Suppressor macrophage (primary cell): ENCODE measurements at regions not wholly inside any gene's neighbourhood (a gene's known extent, or its start where the extent isn't known, plus 50 kb on each side); places are given as distances from the start of the nearest gene placed in this dataset.

ENCODE experiments used
- DNase-seq, 4 experiments: peaks; one replicate each; pipeline ENCODE4 v3.0.0-alpha.2; 2020 to 2022

DNA sequence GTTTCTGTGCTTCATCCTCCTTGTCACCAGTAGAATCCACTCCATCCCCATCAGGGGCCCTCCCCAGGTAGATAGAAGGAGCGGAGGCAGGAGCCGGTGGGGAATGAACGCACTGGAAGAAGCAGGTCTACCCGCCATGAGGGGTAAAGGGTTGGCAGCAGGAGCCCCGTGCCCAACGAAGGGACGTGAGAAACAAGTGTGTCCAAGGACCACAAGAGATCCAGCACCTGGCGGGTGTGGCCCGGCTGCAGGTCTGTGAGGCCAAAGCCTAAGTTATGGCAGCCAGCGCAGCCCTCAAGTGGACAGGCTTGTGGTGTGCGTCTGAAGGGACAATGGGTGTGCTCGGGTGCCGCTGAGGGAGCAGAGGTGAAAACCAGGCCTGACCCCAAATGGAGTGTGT lies 94.3 kb downstream of the IRX2 start:
- no peak for DNase-seq

GRCh38 chr5:2656206-2656605 lies 95.3 kb downstream of the IRX2 start:
- DNase-seq = no peak

DNA sequence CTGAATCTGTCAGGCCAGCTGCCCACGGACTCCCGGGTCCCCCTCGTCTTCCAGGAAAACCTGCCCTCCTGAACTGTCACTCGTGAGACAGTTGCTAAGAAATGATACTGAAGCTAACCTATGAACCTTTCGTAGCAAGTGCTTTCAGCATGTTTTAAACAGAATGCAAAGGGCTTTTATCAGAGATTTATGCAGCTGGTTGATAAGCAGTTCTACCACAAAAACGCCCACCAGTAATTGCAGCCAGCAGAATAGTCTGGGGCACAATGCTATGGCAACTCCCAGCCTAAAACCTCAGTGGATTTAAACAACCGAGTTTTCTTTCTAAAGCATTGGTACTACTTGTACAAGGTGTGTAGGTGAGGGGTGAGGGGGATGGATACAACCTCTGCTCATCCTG lies 97.5 kb downstream of the IRX2 start:
- DNase-seq = no peak

- DNase-seq = no peak
Observed at GRCh38 chr5:2651116-2651515, 100.4 kb downstream of the IRX2 start.

GRCh38 chr5:2642684-2643345 lies 108.7 kb downstream of the IRX2 start:
- no peak for DNase-seq

GRCh38 chr5:2640717-2641116 lies 110.8 kb downstream of the IRX2 start:
- no peak for DNase-seq

DNA sequence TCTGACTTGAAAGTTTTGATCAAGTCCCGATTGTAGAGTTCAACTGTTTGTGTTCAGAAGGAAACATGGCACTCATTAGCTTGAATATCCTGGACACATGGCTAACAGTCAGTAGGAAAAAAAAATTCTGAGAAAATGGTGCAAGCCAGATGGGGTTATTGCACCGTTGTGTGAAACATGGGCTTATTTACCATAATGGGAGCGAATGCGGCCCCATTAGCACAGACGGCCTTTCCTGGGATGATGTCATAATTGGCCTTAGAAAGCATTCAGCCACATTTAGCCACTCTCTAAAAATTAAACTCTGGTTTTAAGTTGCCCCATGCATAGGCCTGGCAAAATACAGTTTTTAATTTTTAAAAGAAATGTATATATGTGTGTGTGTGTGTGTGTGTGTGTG lies 112.1 kb downstream of the IRX2 start:
- no peak for DNase-seq

DNA sequence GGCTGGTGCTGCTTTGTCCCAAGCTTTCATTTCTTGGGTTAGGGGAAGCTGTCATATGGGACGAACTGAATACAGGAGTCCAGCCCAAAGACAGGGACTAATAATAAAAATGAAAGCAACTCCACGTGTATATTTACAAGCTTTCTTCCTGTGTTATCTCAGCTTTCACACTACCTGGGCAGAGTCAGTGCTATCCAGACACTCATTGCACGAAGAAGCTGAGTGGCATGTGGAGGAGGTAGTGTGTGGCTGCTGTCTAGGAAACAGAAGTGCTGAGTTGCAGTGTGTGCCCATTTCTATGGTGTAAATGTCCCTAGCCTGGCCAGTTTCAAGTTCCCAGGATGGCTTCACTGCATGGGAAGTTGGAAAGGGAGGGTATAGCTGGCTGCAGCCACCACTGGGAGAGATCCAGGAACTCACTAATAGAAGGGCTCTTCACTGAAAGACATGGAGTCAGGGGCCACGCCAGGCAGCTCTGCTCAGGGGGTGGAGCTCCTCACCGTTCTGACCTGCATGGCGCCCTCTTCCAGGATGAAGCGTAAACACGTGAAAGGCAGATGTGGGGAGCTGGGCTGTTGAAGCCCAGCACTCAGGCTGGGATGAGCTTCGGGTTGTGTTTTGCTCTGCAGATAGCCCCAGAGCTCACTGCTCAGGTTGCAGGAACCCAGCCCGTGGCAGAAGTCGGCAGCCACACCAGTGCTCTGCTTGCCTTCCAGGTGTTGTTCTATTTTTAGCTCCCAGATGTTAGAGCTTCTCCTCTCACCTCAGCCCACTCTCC lies 116.9 kb downstream of the IRX2 start:
- DNase-seq = no peak

GRCh38 chr5:2633992-2634391 lies 117.5 kb downstream of the IRX2 start:
- DNase-seq = no peak

DNA sequence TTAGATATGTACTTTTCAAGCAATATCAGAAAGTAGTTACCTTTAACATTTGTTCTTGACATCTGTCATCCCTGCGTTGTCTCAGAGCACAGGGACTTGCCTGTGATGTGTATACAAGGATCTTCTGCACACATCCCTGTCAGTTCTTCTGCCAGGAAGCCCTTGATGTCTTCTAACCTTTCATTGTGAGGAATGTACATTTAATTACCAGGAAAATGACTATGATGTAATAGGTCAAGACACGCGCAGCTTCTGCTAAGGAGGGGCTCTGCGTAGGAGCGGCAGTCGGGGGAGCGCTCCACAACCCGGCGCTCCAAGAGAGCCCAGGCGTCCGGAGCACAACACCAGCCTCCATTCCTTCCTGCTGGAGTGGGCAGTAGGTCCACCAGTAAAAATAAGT lies 119.7 kb downstream of the IRX2 start:
- DNase-seq = no peak

DNA sequence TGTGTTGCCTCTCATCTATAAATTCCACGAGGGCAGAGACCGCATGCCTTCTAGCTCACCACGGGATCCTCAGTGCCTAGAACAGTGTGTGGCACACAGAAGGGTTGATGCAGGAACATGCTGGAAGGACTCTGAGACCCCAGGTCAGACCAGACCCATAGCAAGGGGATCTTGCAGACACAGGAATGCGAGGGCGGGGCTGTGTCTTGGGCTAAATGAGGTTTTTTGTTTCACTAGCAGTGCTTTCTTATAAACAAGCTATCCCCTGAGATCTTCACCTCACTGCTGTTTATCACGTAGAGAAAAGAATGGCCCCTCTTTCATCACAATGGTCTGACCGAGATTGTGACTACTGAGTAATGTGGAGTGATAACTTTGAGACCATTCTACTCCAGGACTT lies 122.4 kb downstream of the IRX2 start:
- DNase-seq = no peak

GRCh38 chr5:2627867-2628266 lies 123.6 kb downstream of the IRX2 start:
- DNase-seq = no peak

GRCh38 chr5:2626572-2626971 lies 124.9 kb downstream of the IRX2 start:
- no peak for DNase-seq

- no peak for DNase-seq
Observed at GRCh38 chr5:2622866-2623265, 128.6 kb downstream of the IRX2 start.

GRCh38 chr5:2621631-2622030 lies 129.8 kb downstream of the IRX2 start:
- no peak for DNase-seq

- DNase-seq = no peak
Observed at GRCh38 chr5:2619216-2619615, 132.3 kb downstream of the IRX2 start.

- DNase-seq = no peak
Observed at GRCh38 chr5:2617461-2617860, 134.0 kb downstream of the IRX2 start.

GRCh38 chr5:2615917-2616316 lies 135.6 kb downstream of the IRX2 start:
- DNase-seq = no peak

GRCh38 chr5:2614571-2614970 lies 136.9 kb downstream of the IRX2 start:
- DNase-seq = no peak

- DNase-seq = no peak
Observed at GRCh38 chr5:2611659-2612058, 139.8 kb downstream of the IRX2 start.

DNA sequence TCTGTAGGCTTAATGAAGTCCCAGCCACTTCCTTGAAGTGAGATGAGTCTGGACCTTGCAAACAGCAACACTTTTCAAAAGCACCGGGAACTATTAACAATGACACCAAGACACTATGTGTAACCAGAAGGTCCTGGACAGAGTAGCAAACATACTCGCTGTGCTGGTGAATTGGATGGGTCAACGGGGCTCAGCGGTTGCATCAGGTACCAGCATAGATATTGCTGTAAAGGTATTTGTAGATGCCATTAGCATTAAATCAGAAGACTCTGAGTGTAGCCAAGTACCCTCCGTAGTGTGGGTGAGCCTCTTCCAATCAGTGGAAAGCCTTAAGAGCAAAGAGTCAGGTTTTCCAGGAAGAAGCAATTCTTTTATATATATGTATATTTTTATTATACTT lies 140.5 kb downstream of the IRX2 start:
- no peak for DNase-seq

GRCh38 chr5:2608391-2608790 lies 143.1 kb downstream of the IRX2 start:
- no peak for DNase-seq

DNA sequence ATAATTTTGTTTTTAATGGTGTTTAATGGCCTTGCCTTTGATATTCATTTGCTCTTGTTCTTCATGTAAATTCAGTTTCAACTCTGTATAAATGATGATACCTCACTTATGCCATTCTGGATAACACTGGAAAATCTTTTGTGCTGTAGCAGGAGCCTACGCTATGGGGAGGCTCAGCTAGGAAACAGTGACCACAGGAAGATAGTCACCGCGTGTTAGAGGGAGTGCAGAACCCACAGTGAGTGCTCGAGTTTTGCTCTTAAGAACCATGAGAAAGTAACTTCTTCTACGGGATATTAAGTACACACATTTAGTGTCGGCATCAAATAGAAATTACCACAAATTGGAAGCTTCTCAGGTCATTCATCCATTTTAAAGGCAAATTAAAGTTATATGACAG lies 143.9 kb downstream of the IRX2 start:
- DNase-seq = no peak

GRCh38 chr5:2603272-2603575 lies 148.3 kb downstream of the IRX2 start:
- DNase-seq = no peak
